Activated CD4-positive, alpha-beta T cell treated with anti-CD3 and anti-CD28 coated beads, Interleukin-2, amount 50 U/mL, for 24 hours (primary cell): ENCODE measurements at regions not wholly inside any gene's neighbourhood (a gene's known extent, or its start where the extent isn't known, plus 50 kb on each side); places are given as distances from the start of the nearest gene placed in this dataset.
A peak's percentile ranks its signal among the peaks of the same experiment; 100 is the strongest.
"Not testable (repeated sequence)": the region's sequence is repeated elsewhere in the genome, so short reads cannot be mapped to it uniquely, and the experiment has no call there.

ENCODE experiments used
- DNase-seq, 2 donors: peaks; one replicate each; pipeline ENCODE4 v3.0.0-alpha.2; 2020; ENCODE audit warnings: low read depth in 1 of 2, low spot score in 1 of 2

GRCh38 chr12:47610686-47611252 lies 95.1 kb downstream of the RPAP3 start:
- DNase-seq, result no peak

DNA sequence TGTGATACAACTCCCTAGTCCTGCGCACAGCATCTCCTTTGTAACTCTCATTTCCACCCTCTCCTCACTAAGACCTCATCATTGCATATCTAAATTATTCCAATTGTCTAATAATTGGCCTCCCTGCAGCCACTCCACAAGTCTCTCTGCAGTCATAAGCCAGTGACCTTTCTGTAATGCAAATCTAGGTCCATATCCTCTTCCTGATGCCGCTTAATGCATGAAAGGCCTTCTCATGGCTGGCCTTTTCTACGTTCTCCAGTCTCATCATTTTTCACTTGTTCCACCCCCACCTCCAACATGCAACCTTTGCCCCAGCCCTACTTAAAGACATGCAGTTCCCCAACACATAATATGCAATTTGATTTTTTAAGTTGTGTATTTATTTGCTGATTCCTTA lies 96.0 kb downstream of the RPAP3 start:
- DNase-seq, result no peak

DNA sequence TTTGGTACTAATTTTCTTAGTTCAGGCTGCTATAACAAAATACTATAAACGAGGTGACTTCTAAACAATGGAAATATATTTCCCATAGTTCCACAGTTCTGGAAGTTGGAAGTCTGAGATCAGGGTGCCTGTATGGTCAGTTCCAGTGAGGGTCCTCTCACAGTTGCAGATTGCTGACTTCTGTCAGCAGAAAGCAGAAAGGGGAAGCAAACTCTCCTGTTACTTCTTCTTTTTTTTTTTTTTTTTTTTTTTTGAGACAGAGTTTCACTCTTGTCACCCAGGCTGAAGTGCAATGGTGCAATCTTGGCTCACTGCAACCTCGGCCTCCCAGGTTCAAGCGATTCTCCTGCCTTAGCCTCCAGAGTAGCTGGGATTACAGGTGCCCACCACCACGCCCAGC lies 97.2 kb downstream of the RPAP3 start:
- not testable (repeated sequence) for DNase-seq

GRCh38 chr12:47604221-47604873 lies 101.5 kb downstream of the RPAP3 start:
- peak in 1 of 2 donors; percentile 7 for DNase-seq

DNA sequence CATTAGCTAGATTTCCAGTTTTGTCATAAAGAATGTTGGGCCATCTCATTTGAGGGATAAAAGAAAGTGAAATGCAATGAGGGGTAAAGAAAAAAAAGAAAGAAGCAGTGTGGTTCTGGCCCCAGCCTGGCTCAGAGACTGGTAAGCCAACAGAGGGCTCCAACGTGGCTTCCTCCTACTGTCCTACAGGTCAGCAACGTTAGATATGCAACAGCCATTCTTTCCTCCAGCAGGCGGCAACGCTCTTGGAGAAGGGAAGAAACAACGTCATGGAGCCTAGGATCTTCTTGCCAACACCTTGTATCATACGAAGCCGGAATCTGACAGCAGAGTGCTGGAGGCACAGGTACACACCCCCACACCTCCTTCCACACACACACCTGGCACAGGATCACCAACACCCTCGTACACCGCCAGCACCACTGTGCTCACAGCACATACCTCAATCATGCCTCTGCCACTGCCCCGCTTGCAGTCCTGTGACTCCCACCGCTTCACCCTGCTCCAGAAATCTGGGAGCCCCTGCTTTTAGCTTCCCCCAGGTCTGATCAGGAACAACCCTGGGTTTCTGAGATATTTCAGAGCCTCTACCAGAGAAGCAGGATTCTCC lies 102.8 kb downstream of the RPAP3 start:
- no peak for DNase-seq

DNA sequence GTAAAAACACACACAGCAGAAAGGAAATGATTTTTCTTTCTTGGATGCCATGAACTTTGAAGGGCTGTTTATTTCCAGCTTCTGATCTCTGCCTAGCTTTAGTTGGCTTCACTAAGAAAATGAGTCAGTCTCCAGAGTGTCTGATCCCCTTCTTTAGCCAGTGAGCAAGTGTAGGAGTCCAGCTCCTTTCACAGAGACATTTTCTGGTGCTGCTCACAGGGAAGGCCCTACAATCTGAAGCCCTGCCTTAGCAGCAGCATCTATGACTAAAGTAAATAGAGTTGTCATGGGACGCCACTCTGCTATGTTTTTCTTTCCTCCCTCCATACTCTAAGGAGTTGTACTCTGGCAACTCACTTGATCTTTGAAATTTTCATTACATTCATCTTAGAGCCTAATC lies 103.5 kb downstream of the RPAP3 start:
- DNase-seq, result no peak

DNA sequence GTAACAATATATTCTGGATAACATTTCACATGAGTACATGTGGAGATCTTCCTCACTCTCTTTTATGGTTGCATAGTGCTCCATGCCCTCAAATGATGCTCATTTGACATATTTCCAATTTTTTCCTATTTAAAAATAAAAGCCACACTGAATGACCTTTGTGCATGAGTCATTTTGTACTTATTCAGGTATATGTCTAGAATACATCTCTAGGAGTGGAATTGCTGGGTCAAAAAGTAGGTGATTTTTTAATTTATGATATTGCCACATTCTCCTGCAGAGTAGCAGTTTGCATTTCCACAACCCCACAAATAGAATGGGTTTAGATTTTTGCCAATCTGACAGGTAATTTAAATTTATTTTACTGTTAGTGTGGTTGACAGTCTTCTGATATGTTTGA lies 104.8 kb downstream of the RPAP3 start:
- no peak for DNase-seq

DNA sequence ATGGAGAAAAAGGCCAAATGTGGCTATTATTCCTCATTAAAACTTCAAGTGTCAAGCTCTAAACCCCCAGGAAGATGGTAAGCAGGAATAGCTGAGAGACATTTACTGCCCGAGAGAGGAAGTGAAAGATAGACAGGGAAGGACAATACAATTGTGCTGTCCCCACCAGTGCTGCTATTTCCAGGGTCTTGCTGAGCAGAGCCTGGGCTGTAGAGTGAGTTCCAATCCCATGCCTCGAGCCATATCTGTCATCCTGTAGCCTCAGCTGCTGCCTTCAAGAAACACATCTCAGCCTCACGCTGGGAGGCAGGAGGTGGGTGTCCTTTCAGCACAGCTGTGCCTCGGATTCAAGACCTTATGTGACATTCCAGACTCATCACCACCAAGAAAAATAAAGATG lies 114.0 kb downstream of the RPAP3 start:
- no peak for DNase-seq

DNA sequence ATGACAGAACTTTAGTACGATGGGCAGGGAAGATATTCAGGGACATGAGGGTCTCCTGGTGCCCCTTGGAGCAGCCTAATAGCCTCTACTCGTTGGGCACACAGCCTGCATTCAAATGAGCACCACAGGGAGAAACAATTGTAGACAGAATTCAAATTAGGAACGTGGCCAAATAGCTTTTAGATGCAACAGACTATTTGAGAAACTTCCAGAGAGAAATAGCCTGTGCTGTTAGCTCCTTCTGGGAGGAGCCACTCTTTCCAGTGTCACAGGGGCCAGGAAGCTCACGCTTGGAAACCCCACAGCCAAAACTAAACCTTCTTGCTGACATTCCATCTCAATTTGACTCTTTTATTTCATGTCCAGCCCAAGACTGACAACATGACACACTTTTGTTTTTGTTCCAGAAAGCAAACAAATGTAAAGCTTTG lies 114.5 kb downstream of the RPAP3 start:
- no peak for DNase-seq

DNA sequence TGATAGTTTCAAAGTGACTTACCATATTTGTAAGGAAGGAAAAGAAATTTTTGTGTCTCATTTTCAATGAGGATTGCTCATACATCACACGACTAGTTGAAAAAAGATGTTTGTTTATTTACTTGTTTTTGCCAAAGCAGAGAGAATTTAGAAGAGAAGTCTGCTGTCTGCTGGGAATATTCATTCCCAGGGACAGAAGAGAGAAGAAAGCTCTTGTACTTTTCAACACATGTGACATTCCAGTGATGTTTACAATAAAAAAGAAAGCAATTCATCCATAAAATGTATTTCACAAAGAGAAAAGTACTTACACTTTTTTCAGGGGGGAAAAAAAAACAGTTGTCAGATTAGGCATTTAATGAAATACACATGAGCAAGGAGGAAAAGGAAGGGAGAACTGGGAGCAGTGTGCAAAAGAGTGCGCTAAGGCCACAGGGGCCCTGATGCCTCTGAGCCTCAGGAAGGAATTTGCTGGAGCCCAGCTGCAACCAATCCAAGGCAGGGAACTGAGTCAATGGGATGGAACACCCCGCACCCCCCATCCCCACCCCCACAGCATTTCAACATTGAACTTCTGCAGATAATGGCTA lies 115.0 kb downstream of the RPAP3 start:
- DNase-seq, result no peak

DNA sequence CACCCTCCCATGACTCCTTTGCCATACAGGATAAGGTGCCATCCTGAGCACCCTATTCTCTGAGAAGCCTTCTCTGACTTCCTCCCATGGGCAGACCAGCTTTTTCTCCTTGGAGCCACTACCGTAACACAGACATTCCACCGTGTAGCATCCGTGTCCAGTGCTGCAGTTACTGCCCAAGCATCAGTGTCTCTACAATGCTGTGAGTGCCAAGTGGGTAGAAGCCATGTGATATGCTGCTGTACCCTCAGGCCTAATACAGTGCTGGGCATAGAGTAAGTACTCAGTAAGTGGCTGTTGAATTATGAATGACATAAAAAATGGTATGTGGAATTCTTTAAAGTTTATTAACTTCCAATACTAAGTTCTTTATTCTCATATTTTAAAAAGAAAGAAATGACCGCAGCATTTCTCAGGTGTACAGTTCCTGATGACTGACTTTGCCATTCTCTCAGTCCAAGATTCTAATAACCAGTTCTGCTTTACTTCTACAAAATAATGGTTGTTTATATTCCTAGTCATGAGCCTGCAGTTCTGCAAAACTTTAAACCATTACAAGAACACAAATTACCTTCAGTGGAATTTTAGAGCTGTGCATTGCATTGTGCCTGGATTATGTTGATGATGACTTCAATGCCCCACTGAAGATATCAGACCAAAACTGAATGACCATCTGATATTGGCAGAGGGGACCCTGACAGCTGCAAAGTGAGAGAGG lies 118.7 kb downstream of the RPAP3 start:
- no peak for DNase-seq

DNA sequence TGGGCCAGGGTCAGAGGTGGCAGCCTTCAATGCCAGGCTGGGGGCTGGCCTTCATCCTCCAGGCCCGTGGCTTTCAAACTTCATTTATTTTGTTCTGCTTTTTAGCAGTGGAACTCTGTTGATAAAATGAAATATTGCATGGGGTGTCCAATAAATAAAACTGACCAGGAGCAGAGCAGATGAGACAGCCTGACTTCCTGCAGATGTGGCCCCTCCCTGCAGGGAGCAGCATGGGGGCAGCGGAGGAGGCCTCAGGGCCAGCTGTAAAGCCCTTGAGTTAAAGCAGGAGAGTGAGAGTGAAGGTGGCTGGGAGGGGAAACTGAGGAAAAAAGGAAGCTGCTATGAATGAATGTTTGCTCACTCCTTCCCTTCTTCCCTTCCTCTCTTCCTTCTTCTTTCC lies 120.3 kb downstream of the RPAP3 start:
- no peak for DNase-seq

DNA sequence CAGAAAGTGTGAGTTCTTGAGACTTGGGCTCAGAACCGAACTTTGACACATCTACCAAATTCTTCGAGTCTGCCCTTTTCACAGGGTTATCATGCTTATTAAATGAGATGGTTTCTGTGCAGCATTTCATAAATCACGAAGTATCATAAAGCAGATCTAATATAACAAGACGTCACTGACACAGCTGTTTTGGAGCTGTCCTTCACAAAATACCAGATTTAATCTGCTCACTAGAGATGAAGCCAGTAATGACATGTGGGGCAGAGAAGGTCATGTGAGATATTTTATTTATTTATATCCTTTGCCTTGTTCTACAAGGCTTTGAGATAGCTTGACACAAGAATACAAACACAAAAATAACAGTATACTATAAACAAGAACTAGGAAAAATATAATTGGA lies 127.0 kb downstream of the RPAP3 start:
- DNase-seq, result no peak

DNA sequence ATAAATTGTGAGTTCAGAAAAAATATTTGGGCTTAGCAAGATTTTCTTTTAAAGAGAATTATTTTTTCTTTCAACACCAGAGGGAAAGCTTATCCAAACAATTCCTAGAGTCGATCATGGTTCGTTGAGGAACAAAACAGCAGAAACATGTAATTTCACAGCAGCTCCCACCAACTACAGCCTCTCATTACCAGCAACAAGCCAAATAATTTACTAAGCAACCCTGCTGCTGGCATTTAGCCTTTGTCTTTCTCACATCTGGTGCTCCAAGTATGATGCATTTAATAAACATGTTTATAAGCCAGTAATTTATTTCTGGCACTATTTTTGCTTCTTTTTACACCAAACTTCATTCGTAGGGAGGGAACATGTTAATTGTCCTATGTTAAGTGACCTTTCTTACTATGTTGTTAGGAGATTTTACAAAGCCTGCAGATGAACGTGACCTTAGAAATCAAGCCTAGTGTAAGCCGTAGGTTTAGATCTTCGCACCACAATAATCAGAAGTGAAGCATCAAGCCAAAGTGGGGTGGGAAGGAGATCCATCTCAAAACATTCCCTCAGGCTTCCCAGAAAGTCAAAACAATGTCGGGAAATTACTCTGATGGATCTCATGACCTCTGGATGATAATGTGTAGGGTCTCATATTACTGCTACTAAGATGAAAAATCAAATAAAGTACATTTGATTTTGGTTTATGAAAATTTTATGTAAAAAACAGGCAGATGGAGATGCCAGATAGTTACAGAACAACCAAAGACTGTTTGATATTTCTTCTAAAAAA lies 128.4 kb downstream of the RPAP3 start:
- DNase-seq, result no peak

- no peak for DNase-seq
These were observed 129.4 kb downstream of the RPAP3 start for GRCh38 chr12:47576289-47576945.

- no peak for DNase-seq
These were observed 131.4 kb downstream of the RPAP3 start for GRCh38 chr12:47574252-47575021.

GRCh38 chr12:47573146-47573659 lies 132.6 kb downstream of the RPAP3 start:
- DNase-seq, result no peak

- DNase-seq, result no peak
These were observed 135.7 kb downstream of the RPAP3 start for GRCh38 chr12:47570151-47570550.

- DNase-seq, result no peak
These were observed 143.6 kb downstream of the RPAP3 start for GRCh38 chr12:47562201-47562600.

DNA sequence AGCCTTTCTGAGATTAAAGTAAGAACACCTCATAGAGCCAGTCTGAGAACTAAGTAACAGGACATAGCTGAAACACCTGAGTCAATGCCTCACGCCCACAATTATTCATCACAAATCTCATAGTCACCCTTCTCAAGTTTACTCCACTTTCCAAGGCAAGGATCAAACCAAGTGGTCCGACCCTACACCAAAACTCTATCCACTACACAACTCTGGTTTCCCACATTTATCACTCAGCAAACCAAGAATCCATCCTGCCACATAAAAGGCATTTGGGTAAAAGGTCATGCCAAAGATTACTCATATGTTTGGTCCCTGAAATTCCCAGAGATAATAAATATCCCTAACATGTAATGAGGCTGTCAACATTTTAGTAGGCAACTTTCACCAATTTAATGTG lies 144.1 kb downstream of the RPAP3 start:
- no peak for DNase-seq
